ENCODE measurements at regions not wholly inside any gene's neighbourhood (a gene's known extent, or its start where the extent isn't known, plus 50 kb on each side); places are given as distances from the start of the nearest gene placed in this dataset.

DNA sequence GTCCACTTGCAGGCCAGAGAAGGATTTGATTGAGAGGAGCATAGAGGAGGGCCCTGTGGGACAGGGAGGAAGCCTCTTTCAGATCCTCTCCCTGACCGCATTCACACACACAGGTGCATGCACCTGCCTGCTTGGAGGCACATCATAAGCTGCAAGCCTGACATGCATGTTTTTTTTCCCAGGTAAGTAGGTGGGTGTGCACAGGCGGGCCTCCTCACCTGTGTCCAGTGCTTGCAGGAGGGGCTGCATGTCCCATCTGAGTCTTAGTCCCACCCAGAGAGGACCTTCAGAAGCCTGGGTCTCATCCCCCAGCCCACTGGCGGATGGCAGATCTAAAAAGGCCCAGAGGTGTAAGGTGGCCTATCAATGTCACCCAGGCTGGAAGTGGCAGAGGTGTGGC, 130.8 kb downstream of the TMEM132E start:
- TF ChIP-seq, protein P1, sequence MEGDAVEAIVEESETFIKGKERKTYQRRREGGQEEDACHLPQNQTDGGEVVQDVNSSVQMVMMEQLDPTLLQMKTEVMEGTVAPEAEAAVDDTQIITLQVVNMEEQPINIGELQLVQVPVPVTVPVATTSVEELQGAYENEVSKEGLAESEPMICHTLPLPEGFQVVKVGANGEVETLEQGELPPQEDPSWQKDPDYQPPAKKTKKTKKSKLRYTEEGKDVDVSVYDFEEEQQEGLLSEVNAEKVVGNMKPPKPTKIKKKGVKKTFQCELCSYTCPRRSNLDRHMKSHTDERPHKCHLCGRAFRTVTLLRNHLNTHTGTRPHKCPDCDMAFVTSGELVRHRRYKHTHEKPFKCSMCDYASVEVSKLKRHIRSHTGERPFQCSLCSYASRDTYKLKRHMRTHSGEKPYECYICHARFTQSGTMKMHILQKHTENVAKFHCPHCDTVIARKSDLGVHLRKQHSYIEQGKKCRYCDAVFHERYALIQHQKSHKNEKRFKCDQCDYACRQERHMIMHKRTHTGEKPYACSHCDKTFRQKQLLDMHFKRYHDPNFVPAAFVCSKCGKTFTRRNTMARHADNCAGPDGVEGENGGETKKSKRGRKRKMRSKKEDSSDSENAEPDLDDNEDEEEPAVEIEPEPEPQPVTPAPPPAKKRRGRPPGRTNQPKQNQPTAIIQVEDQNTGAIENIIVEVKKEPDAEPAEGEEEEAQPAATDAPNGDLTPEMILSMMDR (IDR thresholded peaks at IDR 0.05), result no peak
- TF ChIP-seq POLR2A (IDR thresholded peaks at IDR 0.05), result no peak

Data from thyroid gland (tissue), 4 donors.